ENCODE measurements at regions not wholly inside any gene's neighbourhood (a gene's known extent, or its start where the extent isn't known, plus 50 kb on each side); places are given as distances from the start of the nearest gene placed in this dataset.
A peak's percentile ranks its signal among the peaks of the same experiment; 100 is the strongest.
"Not testable (repeated sequence)": the region's sequence is repeated elsewhere in the genome, so short reads cannot be mapped to it uniquely, and the experiment has no call there.

DNA sequence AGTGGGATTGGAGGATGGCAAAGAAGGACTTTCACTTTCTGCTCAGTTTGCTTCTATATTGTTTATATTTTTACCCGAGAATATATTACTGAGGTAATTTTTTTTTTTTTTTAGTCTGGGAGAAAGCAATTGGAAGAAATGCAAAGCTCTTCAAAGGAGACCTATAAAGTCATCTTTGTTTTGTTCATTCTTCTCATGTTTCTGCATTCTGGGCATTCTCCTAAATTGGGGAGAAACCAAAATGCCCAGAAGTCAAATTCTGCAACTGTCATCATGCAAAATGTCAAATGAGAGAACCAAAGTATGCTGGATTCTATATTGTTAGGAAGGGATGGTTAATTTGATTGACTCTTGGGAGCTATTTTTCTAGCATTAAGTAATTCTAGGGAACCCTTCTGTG is 168.3 kb upstream of the TSC22D2 start:
- no peak for DNase-seq

DNA sequence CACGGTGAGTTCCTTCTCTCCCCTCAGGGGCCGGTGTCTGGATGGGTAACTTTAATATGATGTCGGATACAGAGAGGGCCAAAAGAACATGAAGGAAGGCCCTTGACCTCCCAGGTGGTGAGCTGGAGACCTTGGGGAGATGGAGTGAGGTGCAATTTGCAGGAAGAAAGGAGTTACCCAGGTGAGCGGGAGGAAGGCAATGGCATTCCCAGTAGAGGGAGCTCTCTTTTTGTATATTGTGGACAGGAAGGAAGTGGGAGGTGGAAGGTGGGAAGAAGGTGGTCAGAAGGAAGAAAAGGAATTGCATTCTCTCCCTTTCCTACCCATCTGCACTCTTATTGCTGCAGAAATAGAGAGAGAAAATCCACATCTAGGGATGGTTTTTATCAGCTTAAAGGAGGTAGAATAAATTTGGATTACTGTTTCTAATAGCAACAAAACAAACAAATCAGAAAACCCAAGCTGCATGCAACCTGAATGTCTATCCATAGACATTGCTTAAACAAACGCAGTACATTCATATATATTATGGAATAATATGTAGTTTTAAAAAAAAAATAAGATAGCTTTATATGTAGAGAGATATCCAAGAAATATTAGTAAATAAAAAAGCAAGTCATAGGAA is 169.0 kb upstream of the TSC22D2 start:
- DNase-seq, result no peak

DNA sequence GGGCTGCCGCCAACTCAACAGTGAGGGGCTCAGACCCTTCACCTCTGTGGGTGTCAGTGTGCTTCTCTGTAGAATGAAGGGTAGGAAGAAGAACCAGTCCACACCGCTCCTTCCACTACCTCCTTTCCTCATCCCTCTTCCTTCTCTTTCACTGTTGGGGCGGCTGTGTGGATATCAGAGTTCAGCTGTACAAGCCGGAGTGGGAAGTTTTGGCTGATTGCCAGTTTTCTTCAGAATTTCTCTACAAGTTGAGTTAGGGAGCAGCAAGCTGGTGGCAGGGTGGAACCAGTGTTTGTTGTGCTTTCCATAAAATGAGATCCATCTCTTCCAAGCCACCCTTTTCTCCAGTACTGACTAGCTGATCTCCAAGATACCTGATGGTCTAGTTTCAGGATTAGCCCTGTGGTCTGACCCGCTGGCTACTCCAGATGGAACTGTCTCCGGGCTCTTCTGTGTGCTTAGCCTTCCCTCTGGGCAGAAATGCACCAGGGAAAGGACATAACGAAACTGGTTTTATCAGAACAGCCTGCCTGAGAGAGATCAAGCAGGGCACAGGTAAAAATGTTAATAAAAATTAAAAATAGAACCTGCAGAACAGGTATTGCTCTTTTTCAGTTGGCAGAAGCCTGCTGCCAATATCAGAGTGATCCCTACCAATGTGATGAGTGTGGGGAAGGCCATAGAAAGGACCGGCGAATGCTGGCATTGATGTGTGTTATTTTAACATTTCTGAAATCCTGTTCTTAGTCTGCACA is 169.9 kb upstream of the TSC22D2 start:
- DNase-seq, result no peak

DNA sequence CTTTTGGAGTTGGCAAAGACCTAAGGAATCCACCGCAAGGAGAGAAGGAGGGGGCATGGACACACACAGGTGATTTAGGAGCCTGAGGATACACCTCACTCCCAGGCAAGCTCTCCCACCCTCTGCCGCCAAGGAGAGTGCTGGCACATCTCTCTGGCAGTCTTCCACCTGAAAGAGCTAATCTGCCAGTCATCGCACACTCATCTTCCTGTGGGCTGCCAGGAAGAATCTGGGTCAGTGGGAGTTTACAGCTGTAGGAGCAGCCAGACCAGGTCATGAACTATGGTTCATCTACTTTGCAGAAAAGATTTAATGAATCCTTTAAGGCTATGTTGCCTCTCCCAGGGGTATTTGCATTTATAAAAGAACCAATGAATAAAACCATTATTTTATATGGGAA is 170.6 kb upstream of the TSC22D2 start:
- DNase-seq, result no peak

DNA sequence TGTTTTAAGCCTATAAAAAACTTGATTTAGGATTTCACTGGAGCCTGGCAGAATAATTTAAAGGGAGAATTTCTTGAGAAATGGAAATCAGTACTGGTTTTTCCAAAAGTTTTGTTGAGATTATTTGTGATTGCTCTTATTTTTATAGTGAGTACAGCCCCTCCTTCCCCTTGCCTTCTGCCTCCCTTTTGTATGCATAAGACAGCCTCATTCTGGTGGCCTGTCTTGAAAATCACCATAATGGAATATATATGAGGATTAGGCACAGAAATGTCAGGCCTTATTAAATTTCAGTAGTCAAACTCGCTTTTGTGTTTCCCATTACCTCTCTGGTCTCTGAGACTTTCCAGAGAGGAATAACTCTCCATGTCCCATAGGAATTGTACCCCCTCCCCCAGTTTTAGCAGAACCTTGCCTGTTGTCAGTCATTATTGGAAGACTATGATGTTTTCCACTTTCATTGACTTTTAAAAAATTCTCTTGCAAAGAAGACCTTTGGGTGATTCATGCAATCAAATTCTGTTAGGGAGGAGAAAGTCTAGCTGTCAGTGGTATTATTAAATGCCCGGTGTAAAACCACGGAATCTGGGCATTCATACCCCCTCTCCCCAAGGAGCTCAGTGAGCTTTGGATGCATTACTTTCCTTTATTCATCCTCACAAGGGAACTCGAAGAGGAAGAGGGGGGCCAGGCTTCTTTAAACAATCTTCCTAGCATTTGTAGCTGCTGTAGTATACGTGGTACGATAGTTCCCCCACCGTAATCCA is 171.6 kb upstream of the TSC22D2 start:
- no peak for DNase-seq

DNA sequence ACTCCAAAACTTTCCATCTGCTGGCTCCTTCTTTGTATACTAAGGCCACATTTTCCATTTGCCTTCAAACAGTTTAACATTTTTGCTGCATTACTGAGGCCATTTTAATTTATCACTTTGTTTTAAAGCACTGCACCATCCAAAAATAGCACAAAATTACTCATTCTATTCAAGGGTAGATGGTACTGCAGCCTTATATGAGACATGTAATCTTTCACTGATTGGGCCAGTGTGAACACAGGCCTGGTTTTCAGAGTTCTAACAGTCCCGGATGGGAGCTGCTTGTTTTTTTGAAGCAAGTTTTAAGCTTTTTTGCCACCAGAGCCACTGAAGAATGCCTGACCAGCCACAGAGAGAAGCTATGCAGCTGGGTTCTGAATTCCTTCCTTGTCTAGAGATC is 172.3 kb upstream of the TSC22D2 start:
- no peak for DNase-seq

DNA sequence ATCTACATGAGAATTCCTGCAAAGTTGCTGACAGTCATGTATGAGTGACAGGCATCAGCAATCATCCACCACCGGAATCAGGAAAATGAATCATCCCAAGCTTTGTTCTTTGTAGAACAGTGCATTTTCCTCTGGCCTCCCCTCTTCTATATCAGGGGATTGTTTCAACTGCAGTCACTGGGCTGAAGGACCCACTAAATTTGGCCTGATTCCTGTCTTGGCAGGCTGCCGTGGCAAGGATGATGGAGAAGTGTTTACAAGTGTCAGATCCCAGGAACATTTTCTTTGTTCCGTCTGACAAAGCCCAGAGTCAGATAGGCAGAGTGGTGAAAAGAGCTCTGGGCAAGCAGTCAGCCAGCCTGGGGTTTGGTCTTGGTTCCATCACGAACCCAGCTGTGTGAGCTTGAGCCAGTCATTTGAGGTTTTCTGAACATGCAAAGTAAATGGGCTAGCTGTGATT is 175.1 kb upstream of the TSC22D2 start:
- no peak for DNase-seq

DNA sequence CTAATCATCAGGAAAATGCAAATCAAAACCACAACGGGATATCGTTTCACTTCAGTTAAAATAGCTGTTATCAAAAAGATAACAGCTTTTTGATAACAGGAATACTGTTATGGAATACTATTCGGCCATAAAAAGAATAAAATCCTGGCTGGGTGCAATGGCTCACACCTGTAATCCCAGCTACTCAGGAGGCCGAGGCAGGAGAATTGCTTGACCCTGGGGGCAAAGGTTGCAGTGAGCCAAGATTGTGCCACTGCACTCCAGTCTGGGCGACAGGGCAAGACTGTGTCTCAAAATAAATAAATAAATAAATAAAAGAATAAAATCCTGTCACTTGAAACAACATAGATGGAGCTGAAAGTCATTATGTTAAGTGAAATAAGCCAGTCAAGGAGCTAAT is 178.1 kb upstream of the TSC22D2 start:
- DNase-seq, result no peak

DNA sequence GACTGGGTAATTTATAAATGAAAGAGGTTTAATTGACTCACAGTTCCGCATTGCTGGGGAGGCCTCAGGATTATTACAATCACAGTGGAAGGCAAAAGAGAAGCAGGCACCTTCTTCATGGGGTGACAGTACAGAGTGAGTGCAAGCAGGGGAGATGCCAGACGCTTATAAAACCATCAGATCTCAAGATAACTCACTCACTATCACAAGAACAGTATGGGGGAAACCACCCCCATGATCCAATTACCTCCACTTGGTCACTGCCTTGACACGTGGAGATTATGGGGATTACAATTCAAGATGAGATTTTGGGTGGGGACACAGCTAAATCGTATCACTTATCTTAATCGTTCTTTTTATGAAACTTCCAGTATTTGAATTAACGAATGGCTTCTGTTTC is 179.5 kb upstream of the TSC22D2 start:
- DNase-seq, result not testable (repeated sequence)

DNA sequence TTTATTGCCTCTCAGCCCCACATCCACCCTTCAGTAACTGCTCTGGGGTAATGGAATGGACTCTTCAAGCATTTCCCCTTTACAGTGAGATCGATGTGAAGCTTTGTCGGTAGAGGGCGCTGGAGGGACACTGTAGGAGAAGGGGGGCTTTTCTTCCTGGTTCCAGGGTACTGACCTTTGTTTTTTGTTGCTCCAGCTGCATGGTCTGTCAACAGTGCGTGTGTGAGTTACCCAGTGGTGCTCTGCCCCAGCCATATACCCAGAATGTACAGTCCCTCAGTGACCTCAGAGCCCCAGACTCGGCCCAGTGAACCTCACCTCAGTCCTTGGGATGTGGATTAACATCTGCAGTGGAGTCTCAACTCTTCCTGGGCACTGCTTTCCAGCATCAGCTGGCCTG is 180.3 kb upstream of the TSC22D2 start:
- DNase-seq, result peak; percentile 10

DNA sequence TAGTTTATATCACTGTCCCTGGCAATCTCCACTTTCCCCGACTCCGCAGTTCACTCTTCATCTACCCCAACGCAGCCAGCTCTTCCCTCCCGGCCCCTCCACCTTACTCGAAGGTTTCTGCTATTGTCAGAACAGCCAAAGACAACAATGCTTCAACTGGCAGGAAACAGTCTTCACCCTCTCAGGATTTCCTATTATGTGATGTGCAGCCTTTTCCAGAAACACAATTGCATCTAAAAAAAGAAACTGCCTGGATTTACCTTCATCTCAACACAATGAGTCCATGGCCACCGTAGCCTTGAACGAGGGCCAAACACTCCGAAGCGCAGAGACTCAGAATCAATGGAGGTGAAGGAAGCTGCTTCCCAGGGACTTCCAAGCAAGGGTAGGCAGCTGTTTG is 182.1 kb upstream of the TSC22D2 start:
- no peak for DNase-seq

DNA sequence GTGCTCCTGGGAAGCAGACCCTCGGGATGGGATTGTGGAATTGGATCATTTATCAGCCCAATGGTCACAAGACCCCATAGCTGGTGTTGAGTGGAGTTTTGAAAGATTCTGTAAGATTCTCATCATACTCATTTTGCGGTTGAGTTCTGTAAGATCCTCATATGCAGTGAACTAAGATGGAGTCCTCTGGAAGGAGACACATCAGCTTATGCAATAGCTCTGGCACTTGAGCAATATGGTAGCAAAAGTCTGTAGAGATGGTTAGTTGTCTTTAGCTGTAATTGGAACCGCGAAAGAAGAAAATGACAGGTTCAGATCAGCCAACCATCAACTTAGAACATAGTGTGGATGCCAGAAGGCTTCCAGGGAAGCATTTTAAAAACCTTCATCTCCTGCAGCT is 184.5 kb upstream of the TSC22D2 start:
- no peak for DNase-seq

DNA sequence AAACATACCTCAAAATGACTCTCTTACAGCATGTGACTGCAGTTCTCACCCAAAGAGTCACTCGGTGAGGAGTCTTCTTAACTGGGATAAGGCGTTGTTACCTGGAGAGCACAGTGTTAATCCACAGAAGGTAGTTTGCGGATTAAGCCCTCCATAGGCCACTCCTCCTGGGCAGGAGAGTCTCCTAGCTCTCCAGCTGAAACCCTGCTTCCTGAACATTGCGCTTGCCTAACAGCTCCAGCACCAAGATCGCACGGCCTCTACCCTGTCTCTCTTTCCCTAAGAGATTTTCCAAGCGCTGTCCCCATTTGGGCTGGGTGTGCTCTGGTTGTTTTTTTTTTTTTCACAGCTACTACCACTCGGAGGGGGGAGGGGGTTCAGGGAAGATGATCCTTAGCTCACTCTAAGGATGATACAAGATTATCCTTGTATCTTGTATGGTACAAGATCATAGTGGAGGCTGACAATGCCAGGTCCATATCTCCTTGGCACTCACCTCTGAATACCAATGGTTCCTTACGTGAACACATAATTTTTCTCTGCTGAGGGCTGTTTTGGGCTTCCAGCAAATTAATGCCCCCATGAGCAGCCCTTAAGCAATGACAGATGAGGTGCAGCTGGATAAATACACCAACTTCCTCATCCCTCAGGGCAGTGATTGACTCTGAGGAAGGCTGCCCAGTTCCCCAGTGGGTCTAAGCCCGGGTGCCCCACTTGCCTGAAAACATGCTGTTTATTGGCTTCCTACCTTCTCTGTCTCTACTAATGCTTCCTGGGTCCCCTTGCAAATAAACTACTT is 185.2 kb upstream of the TSC22D2 start:
- no peak for DNase-seq

DNA sequence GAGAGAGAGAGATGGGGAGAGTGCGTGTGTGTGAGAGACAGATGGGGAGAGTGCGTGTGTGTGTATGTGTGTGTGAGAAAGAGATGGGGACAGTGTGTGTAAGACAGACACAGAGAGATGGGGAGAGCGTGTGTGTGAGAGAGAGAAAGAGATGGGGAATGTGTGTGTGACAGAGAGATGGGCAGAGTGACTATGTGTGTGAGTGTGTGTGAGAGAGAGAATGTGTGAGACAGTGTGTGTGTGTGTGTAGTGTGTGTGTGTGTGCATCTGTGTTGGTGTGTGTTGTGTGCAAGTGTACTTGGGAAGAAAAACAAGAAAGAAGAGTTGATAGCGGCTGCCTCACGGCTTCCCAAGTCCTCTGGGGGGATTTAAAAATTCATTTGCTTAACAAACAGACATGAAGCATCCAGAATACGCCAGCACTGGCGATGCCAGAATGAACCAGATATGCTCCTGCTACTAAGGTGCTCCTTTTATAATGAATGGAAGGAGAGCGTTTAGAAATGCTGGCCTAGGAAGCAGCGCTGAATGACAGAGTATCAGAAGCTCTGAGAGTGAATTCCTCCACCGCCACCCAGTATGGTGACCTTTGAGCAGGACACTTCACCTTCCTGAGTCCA is 186.1 kb upstream of the TSC22D2 start:
- no peak for DNase-seq

DNA sequence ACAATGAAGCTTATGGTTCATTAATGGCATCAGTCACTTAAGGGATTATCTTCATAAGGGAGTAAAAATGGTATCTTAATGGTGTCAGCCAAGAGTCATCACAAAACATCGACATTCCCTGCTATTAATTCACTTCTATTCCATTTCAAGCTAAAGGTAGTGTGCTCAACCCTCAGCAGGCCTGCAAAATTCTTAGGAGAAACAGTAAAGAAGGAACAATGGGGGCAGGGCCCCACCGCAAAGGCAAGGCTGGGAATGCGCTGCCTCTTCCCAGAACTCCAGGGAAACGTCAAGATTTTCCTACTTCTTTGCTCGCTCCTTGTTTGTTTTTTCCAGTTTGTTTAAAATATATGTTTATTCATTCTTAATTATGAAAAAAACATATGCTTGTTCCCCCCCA is 187.3 kb upstream of the TSC22D2 start:
- no peak for DNase-seq

DNA sequence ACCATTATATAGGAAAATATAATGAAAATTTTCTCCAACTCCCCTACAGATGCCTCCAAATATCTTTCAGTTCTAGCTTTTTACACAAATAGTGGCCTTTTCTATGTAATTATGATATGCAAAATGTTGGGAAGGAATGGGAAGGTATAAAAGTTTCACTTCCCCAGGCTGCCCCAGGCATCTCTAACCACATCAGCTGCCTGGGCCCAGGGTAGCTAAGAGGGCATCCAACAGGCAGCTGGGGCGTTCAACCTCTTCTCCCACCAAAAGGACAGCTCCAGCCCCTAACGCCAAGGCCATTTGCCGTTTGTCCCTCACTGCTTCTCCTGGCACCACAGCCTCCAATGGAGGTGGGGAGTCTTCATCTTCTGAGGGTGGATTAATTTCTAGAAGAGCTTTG is 188.1 kb upstream of the TSC22D2 start:
- no peak for DNase-seq

DNA sequence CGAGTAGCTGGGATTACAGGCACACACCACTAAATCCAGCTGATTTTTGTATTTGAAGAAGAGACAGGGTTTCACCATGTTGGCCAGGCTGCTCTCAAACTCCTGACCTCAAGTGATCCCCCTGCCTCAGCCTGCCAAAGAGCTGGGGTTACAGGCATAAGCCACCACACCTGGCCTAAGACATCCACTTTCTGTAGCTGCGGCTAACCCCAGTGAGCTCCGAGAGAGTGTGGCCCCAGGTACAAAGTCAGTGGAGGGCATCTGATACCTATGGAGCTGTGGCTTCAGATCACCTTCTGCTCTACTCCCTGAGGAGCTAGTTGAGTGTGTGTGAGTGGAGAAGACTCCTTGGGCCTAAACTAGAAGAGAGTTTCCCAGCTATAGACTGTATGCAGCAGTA is 189.3 kb upstream of the TSC22D2 start:
- no peak for DNase-seq

DNA sequence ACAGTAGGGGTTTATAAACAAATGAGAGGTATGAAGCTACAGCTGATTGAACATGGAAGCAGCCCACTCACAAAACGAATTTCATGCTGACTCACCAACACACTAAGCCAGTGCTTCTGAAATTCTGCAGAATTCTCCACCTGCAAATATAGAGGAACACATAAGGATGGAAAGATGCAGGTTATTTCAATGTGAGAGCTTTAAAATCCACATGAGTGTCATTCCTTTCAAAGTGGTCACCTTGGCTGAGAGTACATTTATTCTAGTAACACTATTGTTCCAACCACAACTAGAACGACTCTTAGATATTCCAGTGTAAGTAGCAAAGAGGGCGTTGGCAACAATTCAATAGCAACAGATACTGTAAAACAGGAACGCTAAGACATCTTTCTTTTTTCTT is 189.9 kb upstream of the TSC22D2 start:
- DNase-seq, result no peak

DNA sequence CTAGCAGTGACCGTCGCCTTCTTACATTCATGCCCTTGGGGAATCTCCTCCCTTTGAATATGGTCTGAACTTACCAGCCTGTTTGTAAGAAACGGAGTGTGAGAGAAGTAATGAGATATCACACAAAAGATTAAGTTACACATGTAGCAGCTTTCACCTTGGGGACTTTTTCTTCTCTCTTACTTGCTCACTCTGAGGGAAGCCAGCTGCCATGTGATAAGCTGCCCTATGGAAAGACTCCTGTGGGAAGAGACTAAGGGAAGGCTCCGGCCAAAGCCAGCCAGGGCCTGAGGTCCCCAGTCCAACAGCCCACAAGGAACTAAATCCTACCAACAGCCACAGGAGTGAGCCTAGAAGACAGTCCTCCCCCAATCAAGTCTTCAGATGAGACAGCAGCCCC is 190.4 kb upstream of the TSC22D2 start:
- DNase-seq, result no peak

DNA sequence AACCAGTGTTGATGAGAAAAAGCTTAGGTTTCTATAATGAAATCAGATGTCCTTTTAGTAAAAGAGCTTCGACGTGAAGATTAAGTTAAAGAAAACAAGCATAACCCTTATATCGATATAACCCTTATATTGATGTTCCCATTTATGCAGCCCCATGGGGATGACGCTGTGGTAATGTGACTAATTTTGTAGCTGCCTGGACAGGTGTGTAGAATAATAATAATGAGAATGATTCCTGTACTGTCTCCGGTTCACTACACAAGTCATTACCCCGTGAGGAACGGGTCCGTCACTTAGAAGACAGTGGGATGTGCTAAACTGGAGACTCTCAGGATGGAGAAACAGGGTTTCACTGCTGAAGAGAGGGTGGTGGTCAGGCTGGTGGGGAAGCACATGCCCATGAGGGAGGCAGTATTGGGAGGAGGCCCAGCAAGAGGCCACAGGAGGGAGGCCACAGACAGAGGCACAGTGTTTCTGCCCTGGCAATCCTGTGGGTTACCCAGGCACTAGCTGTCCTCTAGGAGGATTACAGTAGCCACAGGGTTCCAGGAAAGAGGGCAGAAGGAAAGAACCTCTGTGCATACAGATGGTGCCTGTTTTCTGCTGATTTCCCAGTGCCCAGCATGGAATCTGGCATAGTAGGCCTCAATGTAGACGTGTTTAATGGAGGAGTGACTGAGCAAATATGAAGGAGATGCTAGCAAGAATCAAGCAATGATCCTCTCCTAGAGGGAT is 191.1 kb upstream of the TSC22D2 start:
- DNase-seq, result no peak

DNA sequence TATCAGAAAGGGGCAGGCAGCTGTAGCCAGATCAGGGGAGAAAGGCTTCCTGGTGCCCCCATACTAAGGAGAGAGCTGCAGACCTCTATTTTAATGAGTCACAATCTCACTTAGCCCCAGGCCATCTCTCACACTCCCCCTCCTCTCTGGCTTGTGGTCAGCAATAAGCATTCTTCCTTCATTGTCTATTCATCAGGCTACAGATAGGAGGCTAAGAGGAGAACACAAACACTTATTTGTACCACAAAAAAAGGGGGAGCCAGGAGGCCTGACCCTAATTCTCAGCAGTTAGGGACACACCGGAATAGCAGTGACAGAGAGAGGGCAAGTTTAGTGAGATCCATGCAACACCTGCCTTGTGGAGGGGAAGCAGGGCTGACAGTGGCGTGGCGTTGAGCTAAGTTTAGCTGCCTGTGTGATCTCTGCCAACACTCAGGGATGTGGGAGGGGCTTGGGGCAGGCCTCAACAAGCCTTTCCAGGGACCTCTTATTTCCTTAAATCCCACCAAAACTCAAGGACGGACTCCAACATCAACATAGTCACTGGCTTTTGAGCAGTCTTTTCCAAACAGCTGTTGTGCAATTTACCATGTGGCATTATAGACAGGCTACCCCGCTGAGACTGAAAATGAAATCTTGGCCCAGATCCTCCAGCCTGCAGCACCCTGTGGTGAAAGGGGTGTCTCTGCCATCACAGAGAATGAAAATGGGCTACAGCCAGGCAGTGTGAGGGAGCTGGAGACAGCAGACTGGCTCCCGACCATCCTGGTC is 191.9 kb upstream of the TSC22D2 start:
- no peak for DNase-seq

Measured in CD4-positive, alpha-beta T cell treated with Interleukin-21 for 1 hour (primary cell).